ENCODE measurements at regions not wholly inside any gene's neighbourhood (a gene's known extent, or its start where the extent isn't known, plus 50 kb on each side); places are given as distances from the start of the nearest gene placed in this dataset.

DNA sequence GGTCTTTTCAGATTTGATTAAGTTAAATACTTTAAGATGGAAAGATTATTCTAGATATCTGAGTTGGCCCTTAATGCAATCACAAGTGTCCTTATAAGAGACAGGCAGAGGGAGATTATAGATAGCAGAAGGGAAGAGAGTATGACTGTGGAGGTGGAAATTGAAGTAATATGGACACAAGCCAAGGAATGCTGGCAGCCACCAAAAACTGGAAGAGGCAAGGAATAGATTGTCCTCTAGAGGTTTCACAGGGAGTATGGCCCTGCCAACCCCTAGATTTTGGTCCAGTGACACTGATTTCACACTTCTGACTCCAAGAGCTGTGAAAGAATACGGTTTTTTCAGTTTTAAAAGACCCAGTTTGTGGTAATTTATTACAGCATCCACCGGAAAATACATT is 1498.7 kb upstream of the CADM2 start:
- TF ChIP-seq CTCF (IDR thresholded peaks at IDR 0.05) (no peak), POLR2A (IDR thresholded peaks at IDR 0.05) (no peak)
